ENCODE measurements at regions not wholly inside any gene's neighbourhood (a gene's known extent, or its start where the extent isn't known, plus 50 kb on each side); places are given as distances from the start of the nearest gene placed in this dataset.
A peak's percentile ranks its signal among the peaks of the same experiment; 100 is the strongest.

DNA sequence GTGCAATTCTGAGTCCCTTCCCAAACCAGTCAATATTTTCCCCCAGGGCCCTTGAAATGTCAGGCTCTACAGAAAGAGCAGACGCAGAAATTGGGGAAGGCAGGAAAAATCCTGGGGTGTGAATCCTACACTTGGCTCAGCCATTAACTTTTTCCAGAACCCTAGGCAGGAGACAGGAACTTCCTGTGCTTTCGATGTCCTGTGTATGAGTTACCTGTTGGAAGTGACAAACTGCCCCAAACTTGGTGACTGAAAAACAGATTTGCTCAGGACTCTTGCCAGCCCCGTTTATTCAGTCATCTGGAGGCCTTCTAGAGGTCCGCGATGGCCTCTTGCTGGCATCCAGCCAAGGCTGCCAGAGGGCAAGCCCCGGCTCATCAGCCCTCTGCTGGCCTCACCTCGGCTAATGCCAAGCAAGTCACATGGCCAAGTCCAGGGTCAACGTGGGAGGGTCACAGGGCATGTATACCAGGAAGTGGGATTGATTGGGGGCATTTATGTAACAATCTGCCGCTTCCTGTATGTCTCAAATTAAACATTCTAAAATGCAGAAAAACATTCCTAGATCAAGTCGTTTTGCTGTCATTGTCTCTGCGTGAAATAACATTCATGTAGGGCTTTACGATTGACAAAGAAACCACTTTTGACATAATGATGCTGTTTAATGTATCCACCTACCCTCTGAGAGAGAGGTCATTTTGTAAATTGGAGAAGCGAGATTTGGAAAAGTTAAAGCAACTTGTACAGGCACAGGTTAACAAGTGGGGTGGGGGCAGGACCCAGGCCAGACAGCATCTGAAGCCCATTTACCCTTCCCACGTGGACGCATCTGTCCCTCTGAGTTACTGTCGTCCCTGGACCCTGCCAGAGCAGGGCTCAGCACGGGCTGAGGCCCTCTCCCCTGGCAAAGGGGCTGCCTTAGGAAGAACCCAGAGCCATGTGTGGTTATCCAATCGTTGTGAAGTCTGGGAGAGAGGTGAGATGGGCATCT lies 179.4 kb downstream of the INHBB start:
- H3K79me1 ChIP-seq (ENCODE audit: low read depth, low read length) = no peaks in the 10 kb centered on the region
- H3K23ac ChIP-seq (ENCODE audit: low read depth, low read length, poor library complexity) = no peak overlapping the region
- H2AK5ac ChIP-seq (ENCODE audit: low read depth, low read length) = no peak overlapping the region
- H2BK120ac ChIP-seq (ENCODE audit: low read depth, low read length) = no peak overlapping the region
- no peak overlapping the region for H2BK12ac ChIP-seq (ENCODE audit: low read length)
- no peak overlapping the region for H4K8ac ChIP-seq (ENCODE audit: low read depth, low read length)
- DNase-seq (ENCODE audit: low spot score) = no peak
- no peak overlapping the region for H2AFZ ChIP-seq (ENCODE audit: low read length)
- H2BK15ac ChIP-seq (ENCODE audit: low read length) = no peak overlapping the region
- H3K36me3 ChIP-seq (replicated peaks in 1 of 2; ENCODE audit: control insufficient read depth in 2 of 2, insufficient read depth in 2 of 2, low read length in 2 of 2) = no peaks in the 10 kb centered on the region
- no peak overlapping the region for H3K4ac ChIP-seq (ENCODE audit: low read length)
- no peak overlapping the region for H4K91ac ChIP-seq (ENCODE audit: low read depth, low read length, poor library complexity)
- no peak overlapping the region for H3K18ac ChIP-seq (ENCODE audit: low read length)
- H3K27ac ChIP-seq (replicated peaks; ENCODE audit: low read length) = no peak overlapping the region
- no peak overlapping the region for H3K9ac ChIP-seq (ENCODE audit: low read depth, low read length, poor library complexity)
- peaks cover 0 to 52% (median 4%) of the 10 kb centered on the region in 3 experiments for H3K27me3 ChIP-seq (ENCODE audit: control insufficient read depth in 3 of 3, insufficient read depth in 3 of 3, low read depth in 1 of 3, low read length in 3 of 3)
- peak overlapping the region; percentile 77 for H3K14ac ChIP-seq (ENCODE audit: low read length)
- peaks cover 0 to 3% of the 10 kb centered on the region in 2 donors for H3K9me3 ChIP-seq (replicated peaks in 1 of 2; ENCODE audit: control insufficient read depth in 2 of 2, insufficient read depth in 1 of 2, low read depth in 1 of 2, low read length in 2 of 2)
- no peak overlapping the region for H3K4me2 ChIP-seq (ENCODE audit: insufficient read depth, low read length, poor library complexity, severe bottlenecking)
- H2BK5ac ChIP-seq (ENCODE audit: low read length) = no peak overlapping the region
- no CpG with 5 or more reads among the region's 18 CpGs for whole genome bisulfite sequencing, 2 donors (ENCODE audit: extremely low coverage in 2 of 2, insufficient read length in 2 of 2, insufficient replicate concordance in 1 of 2)
- H3K4me1 ChIP-seq (ENCODE audit: control insufficient read depth in 2 of 2, insufficient read depth in 1 of 2, low read depth in 1 of 2, low read length in 2 of 2) = peaks cover 0 to 4% of the 10 kb centered on the region in 2 donors
- no peak overlapping the region for H3K4me3 ChIP-seq (ENCODE audit: low read length in 2 of 2)

DNA sequence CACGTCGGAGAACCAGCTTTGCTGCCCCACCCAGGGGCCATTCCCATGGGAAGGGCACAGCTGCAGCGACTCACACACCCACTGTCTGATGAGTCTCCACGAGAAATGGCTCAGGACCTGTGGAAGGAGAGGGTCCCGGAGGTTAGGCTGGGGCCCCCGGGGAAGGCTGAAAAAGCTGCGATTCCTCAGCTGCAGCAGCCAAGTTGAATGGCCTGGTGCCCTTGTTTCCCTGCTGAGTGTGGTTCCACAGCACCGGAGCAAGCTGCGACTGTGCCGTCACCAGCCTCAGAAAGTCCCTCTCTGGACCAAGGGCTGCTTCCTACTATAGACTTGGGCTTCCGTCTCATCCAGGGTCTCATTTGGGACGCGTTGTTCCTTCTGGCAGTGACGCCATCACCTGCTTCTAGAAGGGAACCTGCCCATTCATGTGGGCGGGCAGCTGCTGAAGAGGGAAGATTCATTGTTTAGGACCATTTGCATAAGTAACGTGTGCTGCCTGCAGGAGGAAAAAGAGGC lies 180.2 kb downstream of the INHBB start:
- H3K27ac ChIP-seq (replicated peaks; ENCODE audit: low read length) = no peak overlapping the region
- peaks cover 0 to 4% of the 10 kb centered on the region in 2 donors for H3K4me1 ChIP-seq (ENCODE audit: control insufficient read depth in 2 of 2, insufficient read depth in 1 of 2, low read depth in 1 of 2, low read length in 2 of 2)
- H3K27me3 ChIP-seq (ENCODE audit: control insufficient read depth in 3 of 3, insufficient read depth in 3 of 3, low read depth in 1 of 3, low read length in 3 of 3) = peaks cover 0 to 52% (median 4%) of the 10 kb centered on the region in 3 experiments
- H3K4ac ChIP-seq (ENCODE audit: low read length) = no peak overlapping the region
- no CpG with 5 or more reads among the region's 16 CpGs for WGBS, 2 donors (ENCODE audit: extremely low coverage in 2 of 2, insufficient read length in 2 of 2, insufficient replicate concordance in 1 of 2)
- no peak overlapping the region for H3K4me2 ChIP-seq (ENCODE audit: insufficient read depth, low read length, poor library complexity, severe bottlenecking)
- peak overlapping the region; percentile 13 for H3K23ac ChIP-seq (ENCODE audit: low read depth, low read length, poor library complexity)
- H3K14ac ChIP-seq (ENCODE audit: low read length) = peak overlapping the region; percentile 11
- peak overlapping the region; percentile 14 for H2BK12ac ChIP-seq (ENCODE audit: low read length)
- no peak overlapping the region for H3K9ac ChIP-seq (ENCODE audit: low read depth, low read length, poor library complexity)
- H3K9me3 ChIP-seq (replicated peaks in 1 of 2; ENCODE audit: control insufficient read depth in 2 of 2, insufficient read depth in 1 of 2, low read depth in 1 of 2, low read length in 2 of 2) = peaks cover 3 to 4% of the 10 kb centered on the region in 2 donors
- no peaks in the 10 kb centered on the region for H3K36me3 ChIP-seq (replicated peaks in 1 of 2; ENCODE audit: control insufficient read depth in 2 of 2, insufficient read depth in 2 of 2, low read length in 2 of 2)
- no peak overlapping the region for H2AFZ ChIP-seq (ENCODE audit: low read length)
- no peak overlapping the region for H2BK5ac ChIP-seq (ENCODE audit: low read length)
- H2BK120ac ChIP-seq (ENCODE audit: low read depth, low read length) = no peak overlapping the region
- H3K79me1 ChIP-seq (ENCODE audit: low read depth, low read length) = no peaks in the 10 kb centered on the region
- H2AK5ac ChIP-seq (ENCODE audit: low read depth, low read length) = no peak overlapping the region
- H4K91ac ChIP-seq (ENCODE audit: low read depth, low read length, poor library complexity) = peak overlapping the region; percentile 14
- DNase-seq (ENCODE audit: low spot score) = no peak
- H3K18ac ChIP-seq (ENCODE audit: low read length) = no peak overlapping the region
- H2BK15ac ChIP-seq (ENCODE audit: low read length) = no peak overlapping the region
- no peak overlapping the region for H4K8ac ChIP-seq (ENCODE audit: low read depth, low read length)
- no peak overlapping the region for H3K4me3 ChIP-seq (ENCODE audit: low read length in 2 of 2)

DNA sequence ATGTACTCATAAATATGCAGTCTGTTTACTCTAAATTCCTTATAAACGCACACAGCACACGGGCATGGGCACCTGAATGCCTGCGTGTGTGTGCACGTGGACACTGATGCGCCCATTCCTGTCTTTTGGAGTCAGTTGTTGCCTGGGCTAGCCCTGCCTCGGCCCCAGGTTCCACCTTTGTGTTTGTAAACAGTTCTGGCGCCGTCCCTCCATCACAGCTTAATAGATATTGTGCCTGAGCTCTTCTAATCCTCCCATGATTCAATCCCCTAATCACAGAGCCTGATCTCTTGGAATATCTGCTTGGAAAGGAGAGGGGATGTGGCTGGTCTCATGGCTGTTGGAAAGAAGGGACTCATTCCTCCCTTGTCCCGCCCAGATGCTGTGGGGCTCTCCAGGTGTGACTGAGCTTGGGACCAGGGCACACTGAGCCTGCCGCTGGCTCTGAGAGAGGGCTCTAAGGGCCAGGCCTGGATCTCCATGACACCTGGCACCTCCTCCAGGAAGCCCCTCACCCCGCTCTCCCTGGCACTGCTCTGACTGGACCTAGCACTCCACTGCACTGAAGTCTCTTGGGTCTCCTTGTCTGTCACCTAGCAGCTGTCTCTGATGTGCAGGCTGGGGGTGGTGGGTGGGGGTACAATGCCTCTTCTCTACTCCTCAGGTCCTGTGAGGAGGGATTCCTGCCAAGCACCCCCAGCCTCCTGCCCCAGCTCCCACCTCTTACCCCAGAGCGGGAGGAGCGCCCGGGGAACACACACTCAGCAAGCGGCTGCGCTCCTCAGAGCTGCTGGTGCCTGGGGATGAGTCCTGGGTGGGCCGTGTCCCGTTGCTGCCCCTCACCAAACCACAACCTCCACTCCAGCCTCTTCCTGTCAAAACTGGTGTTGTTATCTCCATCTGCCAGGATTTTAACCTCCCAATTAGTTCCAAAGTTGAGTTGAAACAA lies 181.3 kb downstream of the INHBB start:
- H2AFZ ChIP-seq (ENCODE audit: low read length) = no peak overlapping the region
- no peak overlapping the region for H2BK5ac ChIP-seq (ENCODE audit: low read length)
- H3K18ac ChIP-seq (ENCODE audit: low read length) = peak overlapping the region; percentile 48
- H3K27me3 ChIP-seq (ENCODE audit: control insufficient read depth in 3 of 3, insufficient read depth in 3 of 3, low read depth in 1 of 3, low read length in 3 of 3) = peaks cover 0 to 47% (median 4%) of the 10 kb centered on the region in 3 experiments
- no peak overlapping the region for H2BK12ac ChIP-seq (ENCODE audit: low read length)
- H3K36me3 ChIP-seq (replicated peaks in 1 of 2; ENCODE audit: control insufficient read depth in 2 of 2, insufficient read depth in 2 of 2, low read length in 2 of 2) = no peaks in the 10 kb centered on the region
- no peak overlapping the region for H2BK15ac ChIP-seq (ENCODE audit: low read length)
- no peak overlapping the region for H4K91ac ChIP-seq (ENCODE audit: low read depth, low read length, poor library complexity)
- no peak overlapping the region for H3K4me2 ChIP-seq (ENCODE audit: insufficient read depth, low read length, poor library complexity, severe bottlenecking)
- DNase-seq (ENCODE audit: low spot score) = no peak
- no peak overlapping the region for H3K4me3 ChIP-seq (ENCODE audit: low read length in 2 of 2)
- H3K4ac ChIP-seq (ENCODE audit: low read length) = no peak overlapping the region
- H2AK5ac ChIP-seq (ENCODE audit: low read depth, low read length) = no peak overlapping the region
- no peak overlapping the region for H3K23ac ChIP-seq (ENCODE audit: low read depth, low read length, poor library complexity)
- no peak overlapping the region for H3K27ac ChIP-seq (replicated peaks; ENCODE audit: low read length)
- no peak overlapping the region for H4K8ac ChIP-seq (ENCODE audit: low read depth, low read length)
- no CpG with 5 or more reads among the region's 18 CpGs for WGBS, 2 donors (ENCODE audit: extremely low coverage in 2 of 2, insufficient read length in 2 of 2, insufficient replicate concordance in 1 of 2)
- H2BK120ac ChIP-seq (ENCODE audit: low read depth, low read length) = no peak overlapping the region
- no peaks in the 10 kb centered on the region for H3K79me1 ChIP-seq (ENCODE audit: low read depth, low read length)
- H3K9me3 ChIP-seq (replicated peaks in 1 of 2; ENCODE audit: control insufficient read depth in 2 of 2, insufficient read depth in 1 of 2, low read depth in 1 of 2, low read length in 2 of 2) = peaks cover 3 to 5% of the 10 kb centered on the region in 2 donors
- no peak overlapping the region for H3K9ac ChIP-seq (ENCODE audit: low read depth, low read length, poor library complexity)
- peaks cover 0 to 4% of the 10 kb centered on the region in 2 donors for H3K4me1 ChIP-seq (ENCODE audit: control insufficient read depth in 2 of 2, insufficient read depth in 1 of 2, low read depth in 1 of 2, low read length in 2 of 2)
- peak overlapping the region; percentile 58 for H3K14ac ChIP-seq (ENCODE audit: low read length)

Measured in neuronal stem cell (in vitro differentiated cells).